ENCODE measurements at regions not wholly inside any gene's neighbourhood (a gene's known extent, or its start where the extent isn't known, plus 50 kb on each side); places are given as distances from the start of the nearest gene placed in this dataset.

DNA sequence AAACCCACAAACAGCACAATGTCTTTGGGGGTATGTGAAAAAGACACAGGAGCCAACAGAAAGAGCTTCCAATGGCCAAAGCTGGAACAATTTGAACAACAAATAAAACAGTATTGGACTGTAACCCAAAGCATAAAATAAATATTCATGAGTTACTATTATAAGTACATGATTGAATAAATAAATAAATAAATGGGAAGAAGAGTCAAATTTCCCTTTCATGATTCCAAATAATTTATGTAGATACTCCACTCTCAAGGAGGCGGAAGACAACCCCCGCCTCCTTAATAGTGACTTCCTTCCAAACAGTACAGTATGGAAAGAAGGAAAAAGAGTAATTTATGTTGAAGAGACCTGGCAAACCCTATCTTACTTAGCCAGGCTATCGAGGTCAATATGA, 124.4 kb upstream of the P2RY1 start:
- Histone ChIP-seq H3K27me3 (no peaks in the 10 kb centered on the region), H3K27ac (no peak overlapping the region), H3K9me3 (no peaks in the 10 kb centered on the region), H3K36me3 (no peaks in the 10 kb centered on the region), H3K4me3 (no peak overlapping the region), H3K4me1 (no peaks in the 10 kb centered on the region)
- intact Hi-C loops (cut with DNase I; ENCODE audit: low total_unique reads), result no loop called here
- TF ChIP-seq, protein P1, sequence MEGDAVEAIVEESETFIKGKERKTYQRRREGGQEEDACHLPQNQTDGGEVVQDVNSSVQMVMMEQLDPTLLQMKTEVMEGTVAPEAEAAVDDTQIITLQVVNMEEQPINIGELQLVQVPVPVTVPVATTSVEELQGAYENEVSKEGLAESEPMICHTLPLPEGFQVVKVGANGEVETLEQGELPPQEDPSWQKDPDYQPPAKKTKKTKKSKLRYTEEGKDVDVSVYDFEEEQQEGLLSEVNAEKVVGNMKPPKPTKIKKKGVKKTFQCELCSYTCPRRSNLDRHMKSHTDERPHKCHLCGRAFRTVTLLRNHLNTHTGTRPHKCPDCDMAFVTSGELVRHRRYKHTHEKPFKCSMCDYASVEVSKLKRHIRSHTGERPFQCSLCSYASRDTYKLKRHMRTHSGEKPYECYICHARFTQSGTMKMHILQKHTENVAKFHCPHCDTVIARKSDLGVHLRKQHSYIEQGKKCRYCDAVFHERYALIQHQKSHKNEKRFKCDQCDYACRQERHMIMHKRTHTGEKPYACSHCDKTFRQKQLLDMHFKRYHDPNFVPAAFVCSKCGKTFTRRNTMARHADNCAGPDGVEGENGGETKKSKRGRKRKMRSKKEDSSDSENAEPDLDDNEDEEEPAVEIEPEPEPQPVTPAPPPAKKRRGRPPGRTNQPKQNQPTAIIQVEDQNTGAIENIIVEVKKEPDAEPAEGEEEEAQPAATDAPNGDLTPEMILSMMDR (IDR thresholded peaks at IDR 0.05), result no peak
- no peak for DNase-seq

DNA sequence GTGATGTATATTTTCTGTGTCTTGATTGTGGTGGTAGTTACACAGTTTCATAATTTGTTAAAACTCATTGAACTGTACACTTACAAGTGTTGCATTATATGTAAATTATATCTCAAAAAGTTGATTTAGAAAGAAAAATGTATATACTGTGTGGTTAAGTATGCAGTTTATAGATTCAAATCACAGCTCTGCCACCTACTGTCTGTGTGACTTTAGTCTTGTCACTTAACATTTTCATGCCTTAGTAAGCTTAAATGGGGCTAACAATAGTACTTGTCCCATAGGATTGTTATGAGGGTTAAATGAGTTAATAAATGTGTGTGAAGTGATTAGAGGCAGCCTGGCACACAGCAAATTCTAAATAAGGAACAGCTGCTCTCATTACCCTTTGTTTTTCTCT, 120.9 kb upstream of the P2RY1 start:
- DNase-seq, result no peak
- Histone ChIP-seq H3K27ac (no peak overlapping the region), H3K27me3 (no peaks in the 10 kb centered on the region), H3K9me3 (no peaks in the 10 kb centered on the region), H3K4me3 (no peak overlapping the region), H3K4me1 (no peaks in the 10 kb centered on the region), H3K36me3 (no peaks in the 10 kb centered on the region)
- TF ChIP-seq, protein P1 (IDR thresholded peaks at IDR 0.05), result no peak
- intact Hi-C loops (cut with DNase I; ENCODE audit: low total_unique reads), result no loop called here

DNA sequence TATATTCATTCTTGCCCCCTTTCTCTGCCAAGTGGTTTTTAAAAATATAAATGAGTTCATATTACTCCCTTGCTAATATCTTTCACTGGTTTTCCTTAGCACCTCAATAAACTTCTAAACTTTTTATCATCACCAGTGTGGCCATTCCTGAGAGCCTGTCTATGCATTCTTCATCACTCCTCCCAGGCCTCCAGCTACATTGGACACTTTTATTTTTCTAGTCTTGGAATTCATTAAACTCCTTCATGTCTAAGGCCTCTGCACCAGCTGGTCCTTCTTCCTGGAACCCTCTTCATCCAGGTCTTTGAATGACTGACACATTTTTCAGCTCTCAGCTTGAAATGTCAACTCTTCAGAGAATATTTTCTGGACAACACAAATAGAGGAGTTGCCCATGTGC, 120.4 kb upstream of the P2RY1 start:
- Histone ChIP-seq H3K27me3 (no peaks in the 10 kb centered on the region), H3K27ac (no peak overlapping the region), H3K9me3 (no peaks in the 10 kb centered on the region), H3K4me1 (no peaks in the 10 kb centered on the region), H3K4me3 (no peak overlapping the region), H3K36me3 (no peaks in the 10 kb centered on the region)
- TF ChIP-seq, protein P1 (IDR thresholded peaks at IDR 0.05), result no peak
- DNase-seq, result no peak
- intact Hi-C loops (cut with DNase I; ENCODE audit: low total_unique reads), result no loop called here

DNA sequence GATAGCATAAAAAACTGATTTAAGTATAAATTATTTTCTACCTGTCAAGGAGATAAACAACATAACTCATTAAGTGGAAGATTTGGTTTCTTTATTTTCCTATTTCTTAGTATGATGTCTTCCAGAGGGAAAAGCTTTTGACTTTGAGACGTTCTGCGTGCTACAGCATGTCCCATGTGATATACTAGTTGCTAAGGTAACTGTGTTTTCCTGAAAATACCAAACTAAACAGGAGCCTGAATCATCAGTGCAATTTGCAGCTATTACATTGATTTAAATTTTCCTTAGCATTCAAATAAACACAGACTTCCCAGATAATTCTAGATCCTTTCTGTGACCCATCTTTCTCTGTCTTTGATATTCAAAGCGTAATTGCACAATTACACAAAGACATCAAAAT, 117.7 kb upstream of the P2RY1 start:
- Histone ChIP-seq H3K4me1 (no peaks in the 10 kb centered on the region), H3K27ac (no peak overlapping the region), H3K4me3 (no peak overlapping the region), H3K9me3 (no peaks in the 10 kb centered on the region), H3K27me3 (no peaks in the 10 kb centered on the region), H3K36me3 (no peaks in the 10 kb centered on the region)
- intact Hi-C loops (cut with DNase I; ENCODE audit: low total_unique reads), result no loop called here
- TF ChIP-seq, protein P1 (IDR thresholded peaks at IDR 0.05), result no peak
- DNase-seq, result no peak

DNA sequence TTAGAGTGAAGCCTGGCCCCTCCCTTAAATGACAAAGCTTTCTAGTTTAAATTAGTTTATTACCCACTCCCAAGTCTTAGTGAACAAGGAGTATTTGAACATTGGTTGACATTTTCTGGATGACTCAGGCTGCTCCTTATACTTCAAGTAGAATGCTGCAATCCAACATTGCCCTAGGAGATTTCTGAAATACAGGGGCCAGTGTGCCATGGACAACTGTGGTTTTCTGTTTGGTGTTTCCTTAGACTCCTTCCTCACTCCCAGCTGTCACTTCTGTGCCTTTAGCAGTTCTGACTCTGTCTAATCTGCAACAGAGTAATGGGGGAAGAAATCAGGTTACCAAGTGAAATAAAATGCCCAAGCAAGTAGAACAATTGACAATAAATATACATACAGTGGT, 116.1 kb upstream of the P2RY1 start:
- Histone ChIP-seq H3K36me3 (no peaks in the 10 kb centered on the region), H3K27me3 (no peaks in the 10 kb centered on the region), H3K27ac (no peak overlapping the region), H3K4me3 (no peak overlapping the region), H3K9me3 (no peaks in the 10 kb centered on the region), H3K4me1 (no peaks in the 10 kb centered on the region)
- DNase-seq, result no peak
- intact Hi-C loops (cut with DNase I; ENCODE audit: low total_unique reads), result no loop called here
- TF ChIP-seq, protein P1 (IDR thresholded peaks at IDR 0.05), result no peak

DNA sequence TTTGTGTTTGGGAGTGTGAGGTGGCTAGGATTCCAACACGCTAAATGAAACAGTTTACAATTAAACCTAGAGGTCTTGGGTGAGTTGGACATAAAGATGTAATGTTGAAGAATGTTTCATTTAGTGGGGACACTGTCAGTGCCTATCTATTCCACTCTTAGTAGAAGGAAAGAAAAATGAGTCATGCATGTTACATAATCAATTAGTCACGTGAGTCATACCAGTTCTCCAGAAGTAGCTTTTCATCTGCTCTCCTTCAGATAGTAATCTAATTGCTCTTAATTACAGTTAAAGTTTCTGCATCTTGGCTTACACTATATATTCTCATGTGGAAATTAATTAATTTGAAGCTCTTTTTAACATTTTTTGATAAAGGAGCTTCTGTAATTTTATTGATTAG, 115.7 kb upstream of the P2RY1 start:
- H3K4me3 ChIP-seq, result no peak overlapping the region
- H3K27ac ChIP-seq, result no peak overlapping the region
- no peaks in the 10 kb centered on the region for H3K4me1 ChIP-seq
- TF ChIP-seq, protein P1 (IDR thresholded peaks at IDR 0.05), result no peak
- intact Hi-C loops (cut with DNase I; ENCODE audit: low total_unique reads), result no loop called here
- H3K36me3 ChIP-seq, result no peaks in the 10 kb centered on the region
- no peaks in the 10 kb centered on the region for H3K9me3 ChIP-seq
- H3K27me3 ChIP-seq, result no peaks in the 10 kb centered on the region
- DNase-seq, result no peak
